OCI-LY7 (cell line): ENCODE measurements at regions not wholly inside any gene's neighbourhood (a gene's known extent, or its start where the extent isn't known, plus 50 kb on each side); places are given as distances from the start of the nearest gene placed in this dataset.

ENCODE experiments used
- BruUV-seq: library from RNA; stranded (reverse); fragments of 400-500 nt; replicated peaks from 2 replicates; lab custom pipeline; 2021; lab: Mats Ljungman, UMichigan
- CTCF ChIA-PET: fragments of 300-600 bp; sonication (Branson Sonifier 250); formaldehyde crosslinking; loops from one replicate; lab custom pipeline; 2022; ENCODE audit warnings: antibody characterized with exemption; ENCODE audit not compliant: unreplicated experiment; lab: Charles Lee
- POLR2A ChIA-PET: fragments of 300-600 bp; sonication (Branson Sonifier 250); formaldehyde crosslinking; loops from one replicate; lab custom pipeline; 2022; ENCODE audit warnings: antibody characterized with exemption; lab: Charles Lee
- DNase-seq: peaks from one replicate; pipeline ENCODE4 v3.0.0-alpha.2; 2015; ENCODE audit warnings: low spot score
- H2AFZ ChIP-seq: fragments of 200-600 bp; sonication (generic), shearing (Covaris generic); 2 replicates; pipeline ENCODE4 v1.6.1; 2014; ENCODE audit warnings: mild to moderate bottlenecking, antibody characterized with exemption, low read length, moderate library complexity
- H3K27ac ChIP-seq: fragments of 200-600 bp; sonication (generic); 2 replicates; pipeline ENCODE4 v1.5.1; 2014; ENCODE audit warnings: mixed run types, low read depth, mild to moderate bottlenecking, moderate library complexity, low read length, inconsistent platforms; ENCODE audit not compliant: poor library complexity, severe bottlenecking
- H3K36me3 ChIP-seq: fragments of 200-600 bp; sonication (generic); 2 replicates; pipeline ENCODE4 v1.6.1; 2014; ENCODE audit warnings: mild to moderate bottlenecking, antibody characterized with exemption, low read length, moderate library complexity, mixed read lengths; ENCODE audit not compliant: insufficient read depth
- H3K4me1 ChIP-seq: fragments of 200-600 bp; sonication (generic); 2 replicates; pipeline ENCODE4 v1.5.1; 2014; ENCODE audit warnings: mild to moderate bottlenecking, low read length; ENCODE audit not compliant: insufficient read depth, poor library complexity, severe bottlenecking
- H3K4me2 ChIP-seq: fragments of 200-600 bp; sonication (generic); 2 replicates; pipeline ENCODE4 v1.6.1; 2014; ENCODE audit warnings: mild to moderate bottlenecking, low read length
- H3K4me3 ChIP-seq: fragments of 200-600 bp; sonication (generic); 2 replicates; pipeline ENCODE4 v1.5.1; 2014; ENCODE audit warnings: mild to moderate bottlenecking, low read depth, low read length; ENCODE audit not compliant: poor library complexity, severe bottlenecking
- H3K79me2 ChIP-seq: fragments of 200-600 bp; sonication (generic); 2 replicates; pipeline ENCODE4 v1.6.1; 2016; ENCODE audit warnings: low read depth, mild to moderate bottlenecking, low read length, moderate library complexity, mixed read lengths; ENCODE audit not compliant: insufficient read depth
- H3K9me2 ChIP-seq: fragments of 200-600 bp; sonication (generic); 2 replicates; pipeline ENCODE4 v1.6.1; 2016; ENCODE audit warnings: mild to moderate bottlenecking, low read length, mixed read lengths; ENCODE audit not compliant: insufficient read depth
- H3K9me3 ChIP-seq: fragments of 200-600 bp; sonication (generic); 2 replicates; pipeline ENCODE4 v1.6.1; 2014; ENCODE audit warnings: mild to moderate bottlenecking, mixed run types, low read length, mixed read lengths
- H4K20me1 ChIP-seq: fragments of 200-600 bp; sonication (generic); 2 replicates; pipeline ENCODE4 v1.6.1; 2014; ENCODE audit warnings: mild to moderate bottlenecking, antibody characterized with exemption, low read length, moderate library complexity, mixed read lengths; ENCODE audit not compliant: insufficient read depth
- EZH2phosphoT487 ChIP-seq: fragments of 200-600 bp; sonication (generic); IDR thresholded peaks from 2 replicates; pipeline ENCODE4 v1.6.1; 2018; ENCODE audit warnings: low read depth, borderline replicate concordance, mild to moderate bottlenecking, mixed run types, antibody characterized with exemption, low read length, moderate library complexity, mixed read lengths
- intact Hi-C: fragments of 100-400 bp; cut with micrococcal nuclease; formaldehyde crosslinking; loops from one replicate; pipeline ENCODE4 v1.10.0; 2022; ENCODE audit not compliant: unreplicated experiment
- TF ChIP-seq, protein P1 (sequence below): fragments of 200-600 bp; sonication (generic); conservative IDR thresholded peaks from 2 replicates; pipeline ENCODE4 v1.5.1; 2014; ENCODE audit warnings: mild to moderate bottlenecking, antibody characterized with exemption, low read length, moderate library complexity, mixed read lengths

- ChIA-PET CTCF (no interaction called here), POLR2A (interaction anchor here (1.2 kb wide), 1 partner anchor 90 kb away, joined by 3 read pairs; no protein-coding TSS in a partner anchor)
- H3K9me2 ChIP-seq: no peaks in the 10 kb centered on the region
- intact Hi-C loops: no loop called here
- no peaks in the 10 kb centered on the region for H3K36me3 ChIP-seq
- TF ChIP-seq, protein P1, sequence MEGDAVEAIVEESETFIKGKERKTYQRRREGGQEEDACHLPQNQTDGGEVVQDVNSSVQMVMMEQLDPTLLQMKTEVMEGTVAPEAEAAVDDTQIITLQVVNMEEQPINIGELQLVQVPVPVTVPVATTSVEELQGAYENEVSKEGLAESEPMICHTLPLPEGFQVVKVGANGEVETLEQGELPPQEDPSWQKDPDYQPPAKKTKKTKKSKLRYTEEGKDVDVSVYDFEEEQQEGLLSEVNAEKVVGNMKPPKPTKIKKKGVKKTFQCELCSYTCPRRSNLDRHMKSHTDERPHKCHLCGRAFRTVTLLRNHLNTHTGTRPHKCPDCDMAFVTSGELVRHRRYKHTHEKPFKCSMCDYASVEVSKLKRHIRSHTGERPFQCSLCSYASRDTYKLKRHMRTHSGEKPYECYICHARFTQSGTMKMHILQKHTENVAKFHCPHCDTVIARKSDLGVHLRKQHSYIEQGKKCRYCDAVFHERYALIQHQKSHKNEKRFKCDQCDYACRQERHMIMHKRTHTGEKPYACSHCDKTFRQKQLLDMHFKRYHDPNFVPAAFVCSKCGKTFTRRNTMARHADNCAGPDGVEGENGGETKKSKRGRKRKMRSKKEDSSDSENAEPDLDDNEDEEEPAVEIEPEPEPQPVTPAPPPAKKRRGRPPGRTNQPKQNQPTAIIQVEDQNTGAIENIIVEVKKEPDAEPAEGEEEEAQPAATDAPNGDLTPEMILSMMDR: no peak
- TF ChIP-seq EZH2phosphoT487: no peak
- H4K20me1 ChIP-seq: no peaks in the 10 kb centered on the region
- no peaks in the 10 kb centered on the region for H3K4me1 ChIP-seq
- no peaks in the 10 kb centered on the region for H3K79me2 ChIP-seq
- DNase-seq: no peak
- H3K4me2 ChIP-seq: no peak overlapping the region
- H3K27ac ChIP-seq: no peak overlapping the region
- H3K9me3 ChIP-seq: no peaks in the 10 kb centered on the region
- H2AFZ ChIP-seq: no peak overlapping the region
- no peak overlapping the region for H3K4me3 ChIP-seq
- no TSS peak for BruUV-seq
Observed at GRCh38 chr5:143931986-143932385, 120.0 kb downstream of the HMHB1 start.

GRCh38 chr5:143932584-143932983, 120.6 kb downstream of the HMHB1 start:
- H3K36me3 ChIP-seq: no peaks in the 10 kb centered on the region
- H3K9me3 ChIP-seq: no peaks in the 10 kb centered on the region
- no peaks in the 10 kb centered on the region for H3K79me2 ChIP-seq
- no peaks in the 10 kb centered on the region for H3K4me1 ChIP-seq
- ChIA-PET POLR2A (no interaction called here), CTCF (no interaction called here)
- no peak for DNase-seq
- no peak overlapping the region for H3K4me3 ChIP-seq
- intact Hi-C loops: no loop called here
- H3K27ac ChIP-seq: no peak overlapping the region
- H3K9me2 ChIP-seq: no peaks in the 10 kb centered on the region
- no peak overlapping the region for H2AFZ ChIP-seq
- TF ChIP-seq EZH2phosphoT487: no peak
- TF ChIP-seq, protein P1: no peak
- no peak overlapping the region for H3K4me2 ChIP-seq
- no TSS peak for BruUV-seq
- H4K20me1 ChIP-seq: no peaks in the 10 kb centered on the region

DNA sequence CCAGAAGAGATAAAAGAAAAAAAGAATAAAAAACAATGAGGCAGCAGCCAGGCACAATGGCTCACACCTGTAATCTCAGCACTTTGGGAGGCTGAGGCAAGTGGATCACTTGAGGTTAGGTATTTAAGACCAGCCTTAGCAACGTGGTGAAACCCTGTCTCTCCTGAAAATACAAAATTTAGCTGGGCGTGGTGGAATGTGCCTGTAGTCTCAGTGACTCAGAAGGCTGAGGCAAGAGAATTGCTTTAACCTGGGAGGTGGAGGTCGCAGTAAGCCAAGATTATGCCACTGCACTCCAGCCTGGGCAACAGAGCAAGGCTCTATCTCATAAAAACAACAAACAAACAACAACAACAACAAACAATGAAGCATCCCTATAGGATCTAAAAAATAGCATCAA, 121.5 kb downstream of the HMHB1 start:
- Histone ChIP-seq H3K9me2 (no peaks in the 10 kb centered on the region), H3K4me1 (no peaks in the 10 kb centered on the region), H3K4me3 (no peak overlapping the region), H3K27ac (no peak overlapping the region), H3K4me2 (no peak overlapping the region), H4K20me1 (no peaks in the 10 kb centered on the region), H3K79me2 (no peaks in the 10 kb centered on the region), H3K9me3 (no peaks in the 10 kb centered on the region), H3K36me3 (no peaks in the 10 kb centered on the region), H2AFZ (no peak overlapping the region)
- ChIA-PET CTCF (no interaction called here), POLR2A (interaction anchor here (0.7 kb wide), 1 partner anchor 9 kb away, joined by 3 read pairs; no protein-coding TSS in a partner anchor)
- DNase-seq: no peak
- BruUV-seq: no TSS peak
- TF ChIP-seq EZH2phosphoT487: no peak
- TF ChIP-seq, protein P1: no peak
- intact Hi-C loops: no loop called here
